ENCODE measurements at regions not wholly inside any gene's neighbourhood (a gene's known extent, or its start where the extent isn't known, plus 50 kb on each side); places are given as distances from the start of the nearest gene placed in this dataset.

DNA sequence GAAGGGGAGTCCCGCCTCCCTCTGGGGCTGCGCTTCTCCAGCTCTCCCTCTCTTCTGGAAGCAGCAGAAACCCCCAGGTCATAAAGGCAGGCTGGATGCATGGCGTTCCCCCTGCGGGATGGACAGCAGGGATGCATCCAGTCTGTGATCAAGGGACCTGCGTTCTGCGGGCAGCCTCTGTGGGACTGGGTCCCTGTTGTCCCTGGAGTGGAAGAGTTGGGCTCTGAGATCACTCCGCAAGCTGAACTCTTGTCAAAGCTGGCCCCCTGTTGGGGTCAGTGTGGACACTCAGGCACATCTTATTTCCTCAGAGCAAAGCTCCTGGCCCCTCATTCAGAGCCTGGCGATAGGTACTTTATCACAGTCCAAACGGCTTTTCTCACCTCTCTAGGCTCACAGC is 341.2 kb downstream of the PTPRU start:
- ChIA-PET RAD21 (ENCODE audit: unreplicated experiment) (no interaction called here), POLR2A (no interaction called here), SMC1A (ENCODE audit: uncharacterized antibody, unreplicated experiment) (no interaction called here), CTCF (no interaction called here)
- DNase-seq (ENCODE audit: low read depth, low spot score) (no peak), ATAC-seq (no peak), FAIRE-seq (no peak)
- H3K36me3 ChIP-seq (ENCODE audit: control insufficient read depth in 2 of 2, insufficient read depth in 2 of 2, low read length in 1 of 2), result no peaks in the 10 kb centered on the region
- no peaks in the 10 kb centered on the region for H3K79me2 ChIP-seq (ENCODE audit: control insufficient read depth, insufficient read depth, low read length)
- in situ Hi-C loops (cut with MboI) (no loop called here), intact Hi-C loops (cut with micrococcal nuclease; ENCODE audit: unreplicated experiment) (no loop called here)
- no peak overlapping the region for H3K4me2 ChIP-seq (ENCODE audit: control insufficient read depth, insufficient read depth)
- H3K9me3 ChIP-seq (replicated peaks; ENCODE audit: control insufficient read depth, insufficient read depth, low read length), result no peaks in the 10 kb centered on the region
- peaks cover 1 to 2% of the 10 kb centered on the region in 2 experiments; a peak in 3 of 4 replicates for H3K27me3 ChIP-seq (replicated peaks in 1 of 2; ENCODE audit: control insufficient read depth in 2 of 2, insufficient read depth in 2 of 2, low read length in 1 of 2)
- TF ChIP-seq POLR2AphosphoS2 (IDR thresholded peaks at IDR 0.05; ENCODE audit: low read depth, low read length), result no peak
- no peak for TF ChIP-seq ATF7 (IDR thresholded peaks at IDR 0.05; ENCODE audit: low read depth)
- no peak for TF ChIP-seq IKZF2 (IDR thresholded peaks at IDR 0.05)
- no peak for TF ChIP-seq PML (IDR thresholded peaks at IDR 0.05; ENCODE audit: low read length)
- TF ChIP-seq POU2F2 (IDR thresholded peaks at IDR 0.05; ENCODE audit: borderline replicate concordance, low read depth, low read length), result no peak
- no peak for TF ChIP-seq ZNF217 (IDR thresholded peaks at IDR 0.05)
- TF ChIP-seq, protein P1, sequence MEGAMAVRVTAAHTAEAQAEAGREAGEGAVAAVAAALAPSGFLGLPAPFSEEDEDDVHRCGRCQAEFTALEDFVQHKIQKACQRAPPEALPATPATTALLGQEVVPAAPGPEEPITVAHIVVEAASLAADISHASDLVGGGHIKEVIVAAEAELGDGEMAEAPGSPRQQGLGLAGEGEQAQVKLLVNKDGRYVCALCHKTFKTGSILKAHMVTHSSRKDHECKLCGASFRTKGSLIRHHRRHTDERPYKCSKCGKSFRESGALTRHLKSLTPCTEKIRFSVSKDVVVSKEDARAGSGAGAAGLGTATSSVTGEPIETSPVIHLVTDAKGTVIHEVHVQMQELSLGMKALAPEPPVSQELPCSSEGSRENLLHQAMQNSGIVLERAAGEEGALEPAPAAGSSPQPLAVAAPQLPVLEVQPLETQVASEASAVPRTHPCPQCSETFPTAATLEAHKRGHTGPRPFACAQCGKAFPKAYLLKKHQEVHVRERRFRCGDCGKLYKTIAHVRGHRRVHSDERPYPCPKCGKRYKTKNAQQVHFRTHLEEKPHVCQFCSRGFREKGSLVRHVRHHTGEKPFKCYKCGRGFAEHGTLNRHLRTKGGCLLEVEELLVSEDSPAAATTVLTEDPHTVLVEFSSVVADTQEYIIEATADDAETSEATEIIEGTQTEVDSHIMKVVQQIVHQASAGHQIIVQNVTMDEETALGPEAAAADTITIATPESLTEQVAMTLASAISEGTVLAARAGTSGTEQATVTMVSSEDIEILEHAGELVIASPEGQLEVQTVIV (IDR thresholded peaks at IDR 0.05; ENCODE audit: borderline replicate concordance, partially characterized antibody), result no peak
- no peak for TF ChIP-seq HDGF (IDR thresholded peaks at IDR 0.05)
- no peak for TF ChIP-seq HCFC1 (IDR thresholded peaks at IDR 0.05; ENCODE audit: low read length)
- TF ChIP-seq BACH1 (IDR thresholded peaks at IDR 0.05; ENCODE audit: borderline replicate concordance), result no peak
- no peak for TF ChIP-seq ZSCAN29 (IDR thresholded peaks at IDR 0.05)
- no peak for TF ChIP-seq ASH2L (IDR thresholded peaks at IDR 0.05; ENCODE audit: borderline replicate concordance, low read depth)
- TF ChIP-seq ZNF207 (IDR thresholded peaks at IDR 0.05; ENCODE audit: borderline replicate concordance), result no peak
- TF ChIP-seq, protein P2, sequence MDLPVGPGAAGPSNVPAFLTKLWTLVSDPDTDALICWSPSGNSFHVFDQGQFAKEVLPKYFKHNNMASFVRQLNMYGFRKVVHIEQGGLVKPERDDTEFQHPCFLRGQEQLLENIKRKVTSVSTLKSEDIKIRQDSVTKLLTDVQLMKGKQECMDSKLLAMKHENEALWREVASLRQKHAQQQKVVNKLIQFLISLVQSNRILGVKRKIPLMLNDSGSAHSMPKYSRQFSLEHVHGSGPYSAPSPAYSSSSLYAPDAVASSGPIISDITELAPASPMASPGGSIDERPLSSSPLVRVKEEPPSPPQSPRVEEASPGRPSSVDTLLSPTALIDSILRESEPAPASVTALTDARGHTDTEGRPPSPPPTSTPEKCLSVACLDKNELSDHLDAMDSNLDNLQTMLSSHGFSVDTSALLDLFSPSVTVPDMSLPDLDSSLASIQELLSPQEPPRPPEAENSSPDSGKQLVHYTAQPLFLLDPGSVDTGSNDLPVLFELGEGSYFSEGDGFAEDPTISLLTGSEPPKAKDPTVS (IDR thresholded peaks at IDR 0.05; ENCODE audit: low read depth, low read length), result no peak
- 59% methylated on average over 9 of the region's 9 CpGs for whole genome bisulfite sequencing (ENCODE audit: insufficient coverage, insufficient replicate concordance, low lambda C conversion rate, missing lambda C conversion rate)
- H2AFZ ChIP-seq (ENCODE audit: control insufficient read depth, low read depth, low read length), result no peak overlapping the region
- no peaks in the 10 kb centered on the region for H4K20me1 ChIP-seq (ENCODE audit: control insufficient read depth, insufficient read depth)
- BruUV-seq (replicated peaks), result no TSS peak
- H3K4me3 ChIP-seq, result no peak overlapping the region
- no peak overlapping the region for H3K27ac ChIP-seq (ENCODE audit: control insufficient read depth, insufficient read depth)
- H3K9ac ChIP-seq (ENCODE audit: control insufficient read depth, insufficient read depth, low read length), result no peak overlapping the region
- no peaks in the 10 kb centered on the region for H3K4me1 ChIP-seq (ENCODE audit: control insufficient read depth, insufficient read depth, low read length)
